ENCODE measurements at regions not wholly inside any gene's neighbourhood (a gene's known extent, or its start where the extent isn't known, plus 50 kb on each side); places are given as distances from the start of the nearest gene placed in this dataset.

- POLR2A ChIA-PET = no interaction called here
- Histone ChIP-seq H3K4me3 (replicated peaks in 1 of 2; ENCODE audit: low read depth in 1 of 2, low read length in 2 of 2) (no peak overlapping the region), H3K9ac (ENCODE audit: low read length) (no peak overlapping the region), H3K9me3 (ENCODE audit: control insufficient read depth in 1 of 2, insufficient read depth in 1 of 2, low read depth in 1 of 2, low read length in 2 of 2) (no peaks in the 10 kb centered on the region), H3K4me2 (ENCODE audit: low read length) (no peak overlapping the region), H3K9me2 (ENCODE audit: insufficient read depth) (no peaks in the 10 kb centered on the region), H3K27me3 (ENCODE audit: insufficient read depth, low read length) (no peaks in the 10 kb centered on the region), H4K20me1 (ENCODE audit: insufficient read depth) (no peaks in the 10 kb centered on the region), H2AFZ (ENCODE audit: low read depth, low read length, poor library complexity, severe bottlenecking) (no peak overlapping the region), H3K4me1 (ENCODE audit: control insufficient read depth in 1 of 2, insufficient read depth in 2 of 2, low read length in 2 of 2) (peaks cover 0 to 3% of the 10 kb centered on the region in 2 experiments; a peak in 1 of 4 replicates), H3K79me2 (ENCODE audit: insufficient read depth, low read length) (no peaks in the 10 kb centered on the region), H3K36me3 (ENCODE audit: control insufficient read depth in 1 of 2, insufficient read depth in 2 of 2, low read length in 2 of 2) (no peaks in the 10 kb centered on the region), H3K27ac (ENCODE audit: low read depth, low read length) (no peak overlapping the region)
- intact Hi-C loops (cut with micrococcal nuclease) = no loop called here
- ATAC-seq (no peak), DNase-seq (ENCODE audit: low read depth, low spot score) (no peak)
- TF ChIP-seq REST (IDR thresholded peaks at IDR 0.05; ENCODE audit: low read depth) = no peak
- TF ChIP-seq FOSL1 (IDR thresholded peaks at IDR 0.05; ENCODE audit: low read depth) = no peak
- TF ChIP-seq TCF7L2 (IDR thresholded peaks at IDR 0.05; ENCODE audit: borderline replicate concordance, extremely low read depth, insufficient read depth, insufficient read length) = no peak
- TF ChIP-seq SP1 (IDR thresholded peaks at IDR 0.05; ENCODE audit: low read depth) = no peak
- no peak for TF ChIP-seq MAX (IDR thresholded peaks at IDR 0.05)
- no peak for TF ChIP-seq ZBTB33 (IDR thresholded peaks at IDR 0.05; ENCODE audit: extremely low read depth, insufficient replicate concordance, low read length)
- CTCF ChIA-PET = no interaction called here
- RAD21 ChIA-PET (ENCODE audit: low non-redundant PET in 1 of 2, low total read pairs in 2 of 2, uncharacterized antibody in 2 of 2, unreplicated experiment in 2 of 2) = no interaction called here
- no TSS peak for BruUV-seq (replicated peaks)
These were observed 139.8 kb upstream of the STX18 start for GRCh38 chr4:4681653-4682052.
